C1 segment of cervical spinal cord (tissue), 14 donors: ENCODE measurements at regions not wholly inside any gene's neighbourhood (a gene's known extent, or its start where the extent isn't known, plus 50 kb on each side); places are given as distances from the start of the nearest gene placed in this dataset.
"Not testable (repeated sequence)": the region's sequence is repeated elsewhere in the genome, so short reads cannot be mapped to it uniquely, and the experiment has no call there.

ENCODE experiments used
- DNase-seq, 14 donors: peaks; one replicate each; lab custom pipeline; 2025; lab: John Stamatoyannopoulos, UW

GRCh38 chr3:148466980-148467740 is 230.5 kb upstream of the AGTR1 start:
- no peak for DNase-seq

- DNase-seq, result no peak
Observed at GRCh38 chr3:148477375-148477774, 220.3 kb upstream of the AGTR1 start.

GRCh38 chr3:148493631-148494030 is 204.1 kb upstream of the AGTR1 start:
- DNase-seq, result no peak

- DNase-seq, result no peak
Observed at GRCh38 chr3:148494451-148494850, 203.3 kb upstream of the AGTR1 start.

GRCh38 chr3:148500881-148501280 is 196.8 kb upstream of the AGTR1 start:
- no peak for DNase-seq

GRCh38 chr3:148510116-148510515 is 187.6 kb upstream of the AGTR1 start:
- no peak for DNase-seq

GRCh38 chr3:148510561-148510960 is 187.1 kb upstream of the AGTR1 start:
- no peak for DNase-seq

GRCh38 chr3:148512648-148513047 is 185.1 kb upstream of the AGTR1 start:
- DNase-seq, result no peak

GRCh38 chr3:148513096-148513543 is 184.6 kb upstream of the AGTR1 start:
- DNase-seq, result no peak

- no peak for DNase-seq
Observed at GRCh38 chr3:148518520-148518919, 179.2 kb upstream of the AGTR1 start.

- not testable (repeated sequence) for DNase-seq
Observed at GRCh38 chr3:148525621-148526020, 172.1 kb upstream of the AGTR1 start.

GRCh38 chr3:148528024-148528423 is 169.7 kb upstream of the AGTR1 start:
- no peak for DNase-seq

- no peak for DNase-seq
Observed at GRCh38 chr3:148531836-148532235, 165.9 kb upstream of the AGTR1 start.

GRCh38 chr3:148532326-148532725 is 165.4 kb upstream of the AGTR1 start:
- no peak for DNase-seq

GRCh38 chr3:148532774-148533173 is 164.9 kb upstream of the AGTR1 start:
- no peak for DNase-seq

- no peak for DNase-seq
Observed at GRCh38 chr3:148534089-148534988, 163.4 kb upstream of the AGTR1 start.

- DNase-seq, result no peak
Observed at GRCh38 chr3:148535001-148535400, 162.7 kb upstream of the AGTR1 start.

GRCh38 chr3:148540266-148540665 is 157.4 kb upstream of the AGTR1 start:
- no peak for DNase-seq

GRCh38 chr3:148540851-148541250 is 156.9 kb upstream of the AGTR1 start:
- no peak for DNase-seq

- no peak for DNase-seq
Observed at GRCh38 chr3:148546959-148547358, 150.7 kb upstream of the AGTR1 start.

GRCh38 chr3:148551767-148552260 is 145.9 kb upstream of the AGTR1 start:
- DNase-seq, result no peak

GRCh38 chr3:148554367-148554766 is 143.3 kb upstream of the AGTR1 start:
- DNase-seq, result no peak

GRCh38 chr3:148556664-148557063 is 141.0 kb upstream of the AGTR1 start:
- no peak for DNase-seq
